Tibial nerve (tissue), 4 donors: ENCODE measurements at regions not wholly inside any gene's neighbourhood (a gene's known extent, or its start where the extent isn't known, plus 50 kb on each side); places are given as distances from the start of the nearest gene placed in this dataset.

Experiments
- DNase-seq, 2 donors: peaks; one replicate each; pipeline ENCODE4 v3.0.0-alpha.2; 2019; ENCODE audit warnings: low spot score in 2 of 2
- H3K27ac ChIP-seq, 4 donors: fragments of 200-600 bp; sonication (generic) in 3 of 4; one replicate each; pipeline ENCODE4 v1.5.1; 2017 to 2019; ENCODE audit warnings: mild to moderate bottlenecking in 1 of 4
- H3K27me3 ChIP-seq, 2 donors: fragments of 200-600 bp; sonication (generic) in 1 of 2; one replicate each; pipeline versions ENCODE4 v1.5.1 to v1.6.0; 2017 to 2019
- H3K36me3 ChIP-seq, 3 donors: fragments of 200-600 bp; sonication (generic); one replicate each; pipeline ENCODE4 v1.5.1; 2018 to 2019
- H3K4me1 ChIP-seq, 4 donors: fragments of 200-600 bp; sonication (generic) in 3 of 4; one replicate each; pipeline ENCODE4 v1.5.1; 2017 to 2019
- H3K4me3 ChIP-seq, 4 donors: fragments of 200-600 bp; sonication (generic) in 3 of 4; one replicate each; pipeline ENCODE4 v1.5.1; 2017 to 2019; ENCODE audit warnings: mild to moderate bottlenecking in 1 of 4, moderate library complexity in 1 of 4
- H3K9me3 ChIP-seq, 4 donors: fragments of 200-600 bp; sonication (generic) in 3 of 4; one replicate each; pipeline ENCODE4 v1.5.1; 2017 to 2019
- EP300 ChIP-seq, 2 donors: sonication (generic); formaldehyde crosslinking; IDR thresholded peaks; one replicate each; pipeline ENCODE4 v1.6.1; 2017; ENCODE audit warnings: antibody characterized with exemption in 2 of 2, mild to moderate bottlenecking in 1 of 2
- POLR2A ChIP-seq, 2 donors: fragments of 450-650 bp; IDR thresholded peaks; one replicate each; pipeline ENCODE4 v1.6.1; 2017; ENCODE audit warnings: antibody characterized with exemption in 2 of 2, mild to moderate bottlenecking in 2 of 2, moderate library complexity in 2 of 2
- WGBS, 2 donors: methylation state at CpG; one replicate each; pipeline ENCODE4 v1.1.5; 2018; 5-methylcytosine and 5-hydroxymethylcytosine counted together
- TF ChIP-seq, protein P1 (sequence below), 5 experiments: fragments of 200-600 bp in 3 of 5; fragments of 450-650 bp in 2 of 5; sonication (generic) in 3 of 5; IDR thresholded peaks; one replicate each; pipeline ENCODE4 v1.5.1; 2016 to 2019; ENCODE audit warnings: antibody characterized with exemption in 5 of 5, mild to moderate bottlenecking in 3 of 5, moderate library complexity in 2 of 5

DNA sequence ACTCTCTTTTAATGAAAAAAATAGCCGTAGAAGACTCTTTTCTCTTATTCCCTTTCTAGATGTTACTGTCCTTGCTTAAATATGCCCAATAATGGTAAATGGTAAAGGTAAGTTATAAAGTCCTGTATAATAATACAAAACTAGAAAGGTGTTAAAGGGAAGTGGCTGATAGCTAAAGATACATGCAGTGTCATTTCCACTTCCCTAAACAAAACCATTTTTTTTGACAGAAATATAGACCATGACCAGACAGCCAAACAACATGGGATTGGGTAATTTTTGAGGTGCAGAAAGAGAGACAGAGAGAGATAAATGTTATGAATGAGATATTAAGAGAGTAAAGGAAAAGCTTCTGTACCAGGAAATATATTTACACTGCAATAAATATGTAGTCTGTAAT lies 731.7 kb upstream of the REG3G start:
- no peak overlapping the region for H3K27ac ChIP-seq
- no peak overlapping the region for H3K4me3 ChIP-seq
- DNase-seq: no peak
- H3K9me3 ChIP-seq: no peaks in the 10 kb centered on the region
- TF ChIP-seq POLR2A (IDR thresholded peaks at IDR 0.05): no peak
- TF ChIP-seq, protein P1, sequence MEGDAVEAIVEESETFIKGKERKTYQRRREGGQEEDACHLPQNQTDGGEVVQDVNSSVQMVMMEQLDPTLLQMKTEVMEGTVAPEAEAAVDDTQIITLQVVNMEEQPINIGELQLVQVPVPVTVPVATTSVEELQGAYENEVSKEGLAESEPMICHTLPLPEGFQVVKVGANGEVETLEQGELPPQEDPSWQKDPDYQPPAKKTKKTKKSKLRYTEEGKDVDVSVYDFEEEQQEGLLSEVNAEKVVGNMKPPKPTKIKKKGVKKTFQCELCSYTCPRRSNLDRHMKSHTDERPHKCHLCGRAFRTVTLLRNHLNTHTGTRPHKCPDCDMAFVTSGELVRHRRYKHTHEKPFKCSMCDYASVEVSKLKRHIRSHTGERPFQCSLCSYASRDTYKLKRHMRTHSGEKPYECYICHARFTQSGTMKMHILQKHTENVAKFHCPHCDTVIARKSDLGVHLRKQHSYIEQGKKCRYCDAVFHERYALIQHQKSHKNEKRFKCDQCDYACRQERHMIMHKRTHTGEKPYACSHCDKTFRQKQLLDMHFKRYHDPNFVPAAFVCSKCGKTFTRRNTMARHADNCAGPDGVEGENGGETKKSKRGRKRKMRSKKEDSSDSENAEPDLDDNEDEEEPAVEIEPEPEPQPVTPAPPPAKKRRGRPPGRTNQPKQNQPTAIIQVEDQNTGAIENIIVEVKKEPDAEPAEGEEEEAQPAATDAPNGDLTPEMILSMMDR (IDR thresholded peaks at IDR 0.05): no peak
- no peak for TF ChIP-seq EP300 (IDR thresholded peaks at IDR 0.05)
- WGBS, 2 donors: 55 to 100% methylated on average over 1 of the region's 1 CpG
- H3K36me3 ChIP-seq: no peaks in the 10 kb centered on the region
- H3K4me1 ChIP-seq: no peaks in the 10 kb centered on the region
- H3K27me3 ChIP-seq: no peaks in the 10 kb centered on the region

DNA sequence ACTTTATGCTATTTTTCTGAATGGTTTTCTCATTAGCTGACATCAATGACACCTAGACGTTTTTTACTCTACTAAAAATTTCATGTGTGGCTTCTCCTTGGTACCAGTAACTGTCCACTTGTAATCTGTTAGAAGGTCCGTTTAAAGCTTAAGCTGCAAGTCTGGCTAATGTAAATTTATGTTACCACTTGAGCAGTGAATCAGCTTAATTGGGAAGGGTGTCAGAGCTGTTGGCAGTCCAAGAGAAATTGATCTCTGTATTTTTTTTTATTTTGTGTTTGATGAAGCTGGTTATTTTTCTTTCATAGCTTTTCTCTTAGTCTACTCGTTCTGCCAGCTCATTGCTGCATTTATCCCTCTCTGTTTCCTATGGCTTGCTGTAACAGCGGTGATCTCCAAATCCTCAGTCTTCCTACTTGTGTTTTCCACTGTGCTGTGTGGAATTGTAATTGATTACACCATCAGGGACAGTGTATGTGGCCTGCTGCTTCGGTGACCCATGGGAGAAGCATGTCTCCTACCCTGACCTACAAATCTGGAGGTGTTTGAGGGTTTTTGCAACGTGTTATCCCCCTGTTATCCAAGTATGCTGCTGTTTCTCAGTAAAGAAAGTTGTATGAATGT lies 724.2 kb upstream of the REG3G start:
- H3K4me1 ChIP-seq: no peaks in the 10 kb centered on the region
- no peak overlapping the region for H3K27ac ChIP-seq
- no peaks in the 10 kb centered on the region for H3K27me3 ChIP-seq
- no peaks in the 10 kb centered on the region for H3K9me3 ChIP-seq
- no peak overlapping the region for H3K4me3 ChIP-seq
- H3K36me3 ChIP-seq: no peaks in the 10 kb centered on the region
- WGBS, 2 donors: 59 to 71% methylated on average over 6 of the region's 6 CpGs
- TF ChIP-seq, protein P1 (IDR thresholded peaks at IDR 0.05): no peak
- TF ChIP-seq EP300 (IDR thresholded peaks at IDR 0.05) (no peak), POLR2A (IDR thresholded peaks at IDR 0.05) (no peak)
- no peak for DNase-seq

DNA sequence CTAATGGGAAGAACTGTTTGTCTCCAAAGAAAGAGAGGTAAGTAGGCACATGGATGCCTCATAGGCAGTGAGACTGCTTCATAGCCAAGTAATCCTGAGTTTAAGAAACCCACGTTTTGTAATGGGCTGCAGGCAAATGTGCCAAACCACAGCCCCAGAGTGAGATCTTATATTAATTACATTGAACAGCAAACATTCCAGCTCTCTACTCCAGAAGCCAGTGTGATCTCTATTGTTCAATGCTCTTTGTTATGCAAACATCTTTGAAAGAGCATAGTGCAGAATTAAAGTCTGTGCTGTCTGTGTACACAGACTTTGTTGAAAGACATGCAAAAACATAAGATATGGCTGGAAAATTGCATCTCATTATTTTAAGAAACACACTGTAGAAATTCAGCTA lies 720.8 kb upstream of the REG3G start:
- Histone ChIP-seq H3K9me3 (no peaks in the 10 kb centered on the region), H3K27me3 (no peaks in the 10 kb centered on the region), H3K4me3 (no peak overlapping the region), H3K36me3 (no peaks in the 10 kb centered on the region), H3K4me1 (no peaks in the 10 kb centered on the region), H3K27ac (no peak overlapping the region)
- DNase-seq: no peak
- WGBS, 2 donors: 7 to 13% methylated on average over 1 of the region's 1 CpG
- TF ChIP-seq, protein P1 (IDR thresholded peaks at IDR 0.05): no peak

DNA sequence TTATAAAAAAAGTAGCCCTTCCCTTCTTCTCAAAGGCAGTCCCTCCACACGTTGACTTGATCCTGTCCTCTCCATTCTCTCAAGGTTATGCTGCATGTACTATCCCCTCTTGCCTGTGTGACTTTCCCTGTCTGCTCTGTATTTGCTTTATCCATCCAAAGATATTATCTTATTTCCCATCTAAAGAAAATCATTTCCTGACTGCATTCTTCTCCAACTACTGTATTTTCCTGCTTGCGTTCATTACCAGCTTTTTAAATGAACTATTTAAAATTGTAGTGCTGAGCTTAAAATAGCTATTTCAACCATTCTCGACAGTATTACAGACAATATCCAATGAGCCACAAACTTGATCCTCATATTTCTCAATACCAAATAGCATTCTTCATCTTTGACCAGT lies 716.0 kb upstream of the REG3G start:
- 55 to 70% methylated on average over 3 of the region's 3 CpGs for whole genome bisulfite sequencing, 2 donors
- H3K9me3 ChIP-seq: no peaks in the 10 kb centered on the region
- no peaks in the 10 kb centered on the region for H3K36me3 ChIP-seq
- DNase-seq: no peak
- TF ChIP-seq, protein P1 (IDR thresholded peaks at IDR 0.05): no peak
- TF ChIP-seq POLR2A (IDR thresholded peaks at IDR 0.05): no peak
- H3K4me3 ChIP-seq: no peak overlapping the region
- H3K27ac ChIP-seq: no peak overlapping the region
- no peaks in the 10 kb centered on the region for H3K4me1 ChIP-seq
- no peaks in the 10 kb centered on the region for H3K27me3 ChIP-seq

DNA sequence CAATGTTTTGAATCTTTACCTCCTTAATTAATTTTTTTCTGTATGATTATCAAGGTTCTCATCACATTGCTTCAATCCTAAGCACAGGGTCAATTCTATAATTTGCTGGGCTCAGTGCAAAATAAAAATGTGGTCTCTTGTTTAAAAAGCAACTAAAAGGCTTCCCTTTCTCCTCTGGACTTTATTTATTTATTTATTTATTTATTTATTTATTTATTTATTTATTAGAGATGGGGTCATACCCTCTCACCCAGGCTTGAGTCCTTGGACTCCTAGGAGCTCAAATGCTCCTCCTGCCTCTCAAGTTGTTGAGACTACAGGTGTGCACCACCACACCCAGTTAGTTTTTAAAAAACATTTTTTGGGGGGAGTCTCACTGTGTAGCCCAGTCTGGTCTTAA lies 710.1 kb upstream of the REG3G start:
- DNase-seq: no peak
- H3K4me1 ChIP-seq: no peaks in the 10 kb centered on the region
- H3K27me3 ChIP-seq: no peaks in the 10 kb centered on the region
- H3K27ac ChIP-seq: no peak overlapping the region
- H3K4me3 ChIP-seq: no peak overlapping the region
- H3K36me3 ChIP-seq: no peaks in the 10 kb centered on the region
- no peaks in the 10 kb centered on the region for H3K9me3 ChIP-seq
- TF ChIP-seq, protein P1 (IDR thresholded peaks at IDR 0.05): no peak
- no peak for TF ChIP-seq EP300 (IDR thresholded peaks at IDR 0.05)
- TF ChIP-seq POLR2A (IDR thresholded peaks at IDR 0.05): no peak
